ENCODE measurements at regions not wholly inside any gene's neighbourhood (a gene's known extent, or its start where the extent isn't known, plus 50 kb on each side); places are given as distances from the start of the nearest gene placed in this dataset.

- no peak overlapping the region for H2AFZ ChIP-seq (ENCODE audit: low read depth, low read length)
- no peak for DNase-seq (ENCODE audit: low read depth, low spot score)
- no peaks in the 10 kb centered on the region for H3K79me2 ChIP-seq (ENCODE audit: control insufficient read depth, insufficient read depth, low read length)
- no peak for FAIRE-seq
- TF ChIP-seq FOS (IDR thresholded peaks at IDR 0.05; ENCODE audit: borderline replicate concordance, insufficient read depth, low read length), result no peak
- TF ChIP-seq MYC (IDR thresholded peaks at IDR 0.05; ENCODE audit: low read depth, low read length), result no peak
- TF ChIP-seq EZH2 (IDR thresholded peaks at IDR 0.05; ENCODE audit: borderline replicate concordance, low read depth, low read length, severe bottlenecking), result no peak
- TF ChIP-seq POLR2A (IDR thresholded peaks at IDR 0.05; ENCODE audit: low read depth, low read length), result no peak
- no peak for TF ChIP-seq POLR2AphosphoS5 (IDR thresholded peaks at IDR 0.05; ENCODE audit: insufficient read depth, low read depth, low read length)
- no peak for TF ChIP-seq MAX (IDR thresholded peaks at IDR 0.05; ENCODE audit: insufficient read depth, insufficient read length)
- TF ChIP-seq CTCF (IDR thresholded peaks at IDR 0.05; ENCODE audit: extremely low read depth in 1 of 2, insufficient read depth in 1 of 2, low read depth in 1 of 2, low read length in 2 of 2), result no peak
- no peak for TF ChIP-seq JUN (IDR thresholded peaks at IDR 0.05; ENCODE audit: borderline replicate concordance, insufficient read depth, insufficient read length, low read depth)
- TF ChIP-seq GATA2 (IDR thresholded peaks at IDR 0.05; ENCODE audit: insufficient read depth, insufficient read length, low read depth, low read length), result no peak
- no peak overlapping the region for H3K9ac ChIP-seq (replicated peaks; ENCODE audit: extremely low read depth, insufficient read depth, low read length)
- H3K9me1 ChIP-seq (replicated peaks; ENCODE audit: control insufficient read depth, extremely low read depth, insufficient read depth, low read length), result no peaks in the 10 kb centered on the region
- BruUV-seq (replicated peaks), result no TSS peak
- dilution Hi-C loops (cut with MboI; ENCODE audit: extremely low pct_ligation_motif_present, low sequenced_read_pairs) (no loop called here), intact Hi-C loops (cut with micrococcal nuclease) (no loop called here)
- H3K9me3 ChIP-seq (replicated peaks; ENCODE audit: control insufficient read depth, insufficient read depth, low read length), result no peaks in the 10 kb centered on the region
- H3K27ac ChIP-seq (ENCODE audit: insufficient read depth, low read depth, low read length), result no peak overlapping the region
- POLR2A ChIA-PET, result no interaction called here
- H3K36me3 ChIP-seq (ENCODE audit: control insufficient read depth in 2 of 2, extremely low read depth in 1 of 2, insufficient read depth in 2 of 2, low read length in 2 of 2), result no peaks in the 10 kb centered on the region
- CTCF ChIA-PET, result no interaction called here
- no peak overlapping the region for H3K4me3 ChIP-seq (replicated peaks in 1 of 3; ENCODE audit: insufficient read depth in 1 of 3, low read depth in 1 of 3, low read length in 3 of 3)
- no peaks in the 10 kb centered on the region for H4K20me1 ChIP-seq (replicated peaks; ENCODE audit: control insufficient read depth, extremely low read depth, insufficient read depth, low read length)
- H3K4me1 ChIP-seq (ENCODE audit: control insufficient read depth, extremely low read depth, insufficient read depth, low read length), result no peaks in the 10 kb centered on the region
- H3K4me2 ChIP-seq (ENCODE audit: insufficient read depth, low read length), result no peak overlapping the region
- H3K27me3 ChIP-seq (ENCODE audit: control insufficient read depth in 2 of 2, insufficient read depth in 2 of 2, low read length in 2 of 2), result no peaks in the 10 kb centered on the region
Measured at GRCh38 chr3:15903759-15904720, 106.3 kb upstream of the ANKRD28 start.

Data from endothelial cell of umbilical vein (primary cell).